ENCODE measurements at regions not wholly inside any gene's neighbourhood (a gene's known extent, or its start where the extent isn't known, plus 50 kb on each side); places are given as distances from the start of the nearest gene placed in this dataset.
"Not testable (repeated sequence)": the region's sequence is repeated elsewhere in the genome, so short reads cannot be mapped to it uniquely, and the experiment has no call there.

DNA sequence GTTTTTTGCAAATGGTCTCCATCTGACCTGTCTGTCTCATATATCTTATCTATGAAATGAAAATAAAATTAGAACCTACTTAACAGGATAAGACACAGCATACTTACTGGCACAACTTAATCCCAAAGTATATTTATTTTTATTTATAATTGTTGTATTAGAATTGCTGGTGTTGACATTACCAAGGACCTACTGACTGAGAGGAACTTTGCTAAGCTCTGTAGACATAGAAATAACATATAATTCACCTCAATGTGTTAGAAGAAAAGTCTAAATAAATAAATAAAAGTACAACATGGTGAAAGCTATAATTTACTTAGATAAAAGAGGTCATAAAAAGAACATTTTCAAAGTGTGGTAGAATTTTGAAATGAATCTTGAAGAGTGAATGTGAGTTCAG, 1650.5 kb upstream of the NUDT12 start:
- no peak for DNase-seq (ENCODE audit: low spot score)

DNA sequence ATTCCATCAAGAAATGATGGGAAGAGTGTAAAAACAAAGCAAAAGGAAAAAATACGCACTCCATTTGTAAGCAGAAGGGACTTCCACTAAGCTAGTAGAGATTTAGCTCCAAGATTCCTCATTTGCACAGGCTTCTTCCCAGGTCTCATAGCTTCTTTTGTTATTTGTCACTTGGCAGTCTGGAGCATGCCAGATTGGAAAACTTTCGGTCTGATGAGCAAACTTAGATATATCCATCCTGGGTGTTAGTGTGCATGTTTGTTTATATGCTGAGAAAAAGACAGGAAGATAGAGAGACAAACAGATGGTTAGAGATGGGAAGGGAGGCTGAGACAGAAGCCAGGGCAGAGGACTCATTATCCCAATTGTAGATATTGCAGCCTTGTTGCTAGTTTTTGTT, 1644.5 kb upstream of the NUDT12 start:
- DNase-seq (ENCODE audit: low spot score): no peak

DNA sequence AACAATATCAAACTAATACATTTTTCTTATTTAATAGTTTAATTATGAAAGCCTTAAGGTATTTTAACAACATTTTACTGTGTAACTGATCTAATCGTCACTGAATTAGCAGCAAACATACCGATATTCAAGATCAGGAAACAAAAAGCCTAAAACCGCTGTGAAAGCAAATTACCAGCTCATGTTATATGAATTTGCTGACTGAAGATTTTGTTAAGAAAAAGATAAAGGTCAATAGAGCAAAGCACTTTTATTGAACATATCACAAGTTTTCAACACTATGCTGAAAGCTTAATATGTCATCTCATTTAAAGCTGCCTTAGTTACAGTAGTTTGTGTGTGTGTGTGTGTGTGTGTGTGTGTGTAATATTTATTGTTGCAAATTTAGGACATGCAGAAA, 1634.9 kb upstream of the NUDT12 start:
- DNase-seq (ENCODE audit: low spot score): no peak

DNA sequence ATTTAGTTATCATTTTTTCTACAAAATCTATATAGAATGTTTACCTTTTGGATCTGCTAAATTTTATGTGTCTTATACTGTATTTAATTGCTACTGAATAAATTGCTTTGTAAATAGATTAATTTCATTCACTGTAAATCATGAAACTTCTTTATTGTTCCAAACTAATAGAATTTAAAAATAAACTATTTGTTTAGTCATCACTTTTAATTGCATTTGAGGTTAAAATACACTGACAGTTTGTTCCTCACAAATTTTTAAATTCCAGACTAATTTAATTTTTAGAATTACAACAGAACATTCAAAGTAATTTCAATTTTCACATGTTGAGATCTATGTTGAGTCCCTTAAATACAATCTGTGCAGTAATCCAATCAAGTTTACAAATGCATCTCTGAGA, 1633.2 kb upstream of the NUDT12 start:
- DNase-seq (ENCODE audit: low spot score): no peak

DNA sequence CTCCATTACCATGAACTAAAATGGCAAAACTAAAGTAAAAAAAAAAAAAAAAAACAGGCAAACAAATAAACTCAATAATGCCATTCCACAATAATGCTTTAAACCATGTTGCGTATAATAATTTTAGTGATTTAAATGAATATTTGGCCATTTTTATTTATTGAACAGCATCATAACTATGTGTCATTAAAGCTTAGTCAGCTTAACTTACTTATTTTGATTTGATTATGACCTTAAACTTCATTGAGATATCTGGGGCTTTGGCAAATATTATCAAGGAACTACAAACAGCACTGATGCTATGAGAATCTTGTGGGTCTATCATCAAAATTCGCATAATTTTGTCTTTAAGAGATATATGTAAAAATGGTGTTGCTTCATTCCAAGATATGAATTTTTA, 1610.3 kb upstream of the NUDT12 start:
- no peak for DNase-seq (ENCODE audit: low spot score)

DNA sequence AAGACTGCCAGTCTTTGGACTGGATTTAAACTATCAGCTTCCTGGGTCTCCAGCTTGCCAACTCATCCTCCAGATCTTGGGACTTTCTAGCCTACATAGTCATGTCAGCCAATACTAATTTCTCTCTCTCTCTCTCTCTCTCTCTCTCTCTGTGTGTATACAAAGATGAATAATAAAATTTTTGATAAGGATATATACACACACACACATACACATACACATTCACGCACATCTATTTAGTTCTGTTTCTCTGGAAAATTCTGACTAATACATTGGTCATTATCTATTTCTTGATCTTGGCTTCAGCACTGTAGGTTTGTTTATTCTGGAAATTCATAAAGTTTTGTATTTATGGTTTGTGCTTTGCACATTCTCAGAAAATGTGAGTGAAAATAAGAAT, 1606.2 kb upstream of the NUDT12 start:
- DNase-seq (ENCODE audit: low spot score): no peak

DNA sequence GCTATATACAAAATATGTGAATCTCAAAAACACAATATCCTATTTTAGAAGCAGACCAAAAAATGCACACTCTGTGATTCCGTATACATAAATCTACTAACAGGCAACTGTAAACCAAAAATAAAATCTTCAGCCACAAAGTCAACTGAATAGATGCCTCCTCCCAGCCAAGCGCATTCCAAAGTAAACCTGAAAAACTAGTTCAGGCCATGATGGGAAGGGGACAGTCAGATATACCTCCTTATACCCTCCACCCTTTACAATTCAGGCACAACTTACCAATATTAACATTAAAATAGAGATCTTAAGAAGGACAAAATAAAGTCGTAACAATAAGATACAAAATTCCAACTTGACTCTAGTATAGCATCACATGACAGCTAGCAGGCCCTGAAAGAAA, 1604.5 kb upstream of the NUDT12 start:
- no peak for DNase-seq (ENCODE audit: low spot score)

DNA sequence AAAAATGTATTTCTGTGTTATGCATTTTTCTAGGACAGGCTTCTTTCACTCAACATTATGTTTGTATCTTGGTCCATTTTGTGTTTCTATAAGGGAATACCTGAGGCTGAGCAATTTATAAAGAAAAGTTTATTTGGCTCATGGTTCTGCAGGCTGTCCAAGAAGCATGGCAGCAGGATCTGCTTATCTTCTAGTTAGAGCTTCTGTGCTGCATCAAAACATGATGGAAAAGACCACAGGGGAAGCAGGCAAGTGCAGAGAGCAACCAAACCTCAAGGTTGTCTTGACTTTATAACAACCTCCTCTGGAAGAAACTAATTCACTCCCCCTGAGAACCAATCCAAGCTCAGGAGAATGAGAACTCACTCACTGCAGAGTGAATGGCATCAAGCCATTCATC, 1601.0 kb upstream of the NUDT12 start:
- no peak for DNase-seq (ENCODE audit: low spot score)

DNA sequence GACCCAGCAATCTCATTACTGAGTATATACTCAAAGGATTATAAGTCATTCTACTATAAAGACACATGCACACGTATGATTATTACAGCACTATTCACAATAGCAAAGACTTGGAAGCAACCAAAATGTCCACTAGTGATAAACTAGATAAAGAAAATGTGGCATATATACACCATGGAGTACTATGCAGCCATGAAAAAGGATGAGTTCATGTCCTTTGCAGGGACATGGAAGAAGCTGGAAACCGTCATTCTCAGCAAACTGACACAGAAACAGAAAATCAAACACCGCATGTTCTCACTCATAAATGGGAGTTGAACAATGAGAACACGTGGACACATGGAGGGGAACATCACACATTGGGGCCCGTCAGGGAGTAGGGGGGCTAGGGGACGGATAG, 1600.0 kb upstream of the NUDT12 start:
- not testable (repeated sequence) for DNase-seq (ENCODE audit: low spot score)

DNA sequence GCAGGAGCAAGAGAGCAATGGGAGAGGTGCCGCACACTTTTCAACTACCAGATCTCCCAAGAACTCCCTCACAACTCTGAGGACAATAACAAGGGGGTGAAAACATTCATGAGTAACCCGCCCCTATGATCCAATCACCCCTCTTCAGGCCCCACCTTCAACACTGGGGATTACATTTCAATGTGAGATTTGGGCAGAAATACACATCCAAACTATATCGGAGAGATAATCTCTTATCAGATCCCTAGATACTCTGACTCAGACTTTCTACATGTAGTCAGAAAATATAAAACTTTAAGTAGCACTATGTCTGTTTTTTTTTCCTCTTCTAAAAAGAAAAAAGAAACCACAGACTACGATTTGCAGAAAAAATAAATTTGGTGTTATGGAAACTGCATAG, 1595.9 kb upstream of the NUDT12 start:
- DNase-seq (ENCODE audit: low spot score): no peak

DNA sequence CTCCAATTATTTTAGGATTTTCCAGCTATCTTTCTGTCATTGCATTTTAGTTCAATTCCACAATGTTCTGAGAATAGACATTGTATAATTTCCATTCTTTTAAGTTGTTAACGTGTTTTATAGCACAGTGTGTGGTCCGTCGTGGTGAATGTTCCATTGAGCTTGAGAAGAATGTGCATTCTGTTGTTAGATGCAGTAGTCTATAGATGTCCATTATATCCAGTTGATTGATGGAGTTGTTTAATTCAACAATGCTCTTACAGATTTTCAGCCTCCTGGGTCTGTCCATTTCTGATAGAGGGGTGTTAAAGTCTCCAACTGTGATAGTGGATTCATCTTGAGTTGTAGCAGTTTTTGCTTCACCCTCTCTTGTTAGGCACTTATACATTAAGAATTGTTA, 1587.7 kb upstream of the NUDT12 start:
- no peak for DNase-seq (ENCODE audit: low spot score)

DNA sequence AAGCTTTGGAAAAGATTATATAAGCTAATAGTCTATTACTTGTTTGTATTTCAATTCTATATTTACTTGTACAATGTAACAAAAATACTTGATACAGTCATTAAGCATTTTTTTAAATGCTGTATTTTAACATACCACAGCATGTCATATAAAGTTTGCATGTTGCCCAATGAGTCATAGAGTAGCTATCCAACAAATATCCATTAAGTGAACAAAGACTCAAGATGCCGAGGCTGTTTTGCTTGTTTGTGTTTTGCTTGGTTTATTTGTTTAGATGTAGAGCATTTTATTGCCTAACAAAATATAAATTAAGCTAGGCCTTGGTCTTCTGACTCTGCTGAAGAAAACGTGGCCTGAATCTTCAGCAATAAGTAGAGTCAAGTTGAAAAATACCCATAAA, 1584.3 kb upstream of the NUDT12 start:
- no peak for DNase-seq (ENCODE audit: low spot score)

DNA sequence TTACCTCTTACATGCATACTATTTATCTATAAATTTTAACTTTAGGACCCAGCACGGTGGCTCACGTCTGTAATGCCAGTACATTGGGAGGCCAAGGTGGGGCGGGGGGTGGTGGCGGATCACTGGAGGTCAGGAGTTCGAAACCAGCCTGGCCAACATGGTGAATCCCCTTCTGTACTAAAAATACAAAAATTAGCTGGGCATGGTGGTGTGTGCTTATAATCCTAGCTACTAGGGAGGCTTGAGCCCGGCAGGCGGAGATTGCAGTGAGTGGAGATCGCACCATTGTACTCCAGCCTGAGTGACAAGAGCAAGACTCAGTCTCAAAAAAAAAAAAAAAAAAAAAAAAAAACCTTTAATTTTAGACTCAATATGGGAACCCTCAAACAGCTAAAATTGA, 1582.6 kb upstream of the NUDT12 start:
- DNase-seq (ENCODE audit: low spot score): no peak

DNA sequence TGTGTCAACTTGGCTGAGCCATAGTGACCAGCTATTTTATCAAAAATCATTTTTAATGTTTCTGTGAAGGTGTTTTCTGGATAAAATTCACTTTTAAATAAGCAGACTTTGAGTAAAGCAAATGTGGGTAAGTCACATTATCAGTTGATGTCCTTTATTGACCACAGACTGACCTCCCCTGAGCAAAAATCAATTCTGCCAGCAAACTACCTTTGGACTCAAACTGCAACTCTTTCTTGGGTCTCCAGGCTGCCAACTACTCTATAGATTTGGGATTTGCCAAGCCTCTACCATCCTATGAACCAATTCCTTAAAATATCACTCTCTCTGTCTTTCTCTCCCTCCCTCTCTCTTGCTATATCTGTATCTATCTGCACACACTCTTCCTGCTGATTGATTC, 1571.7 kb upstream of the NUDT12 start:
- no peak for DNase-seq (ENCODE audit: low spot score)

DNA sequence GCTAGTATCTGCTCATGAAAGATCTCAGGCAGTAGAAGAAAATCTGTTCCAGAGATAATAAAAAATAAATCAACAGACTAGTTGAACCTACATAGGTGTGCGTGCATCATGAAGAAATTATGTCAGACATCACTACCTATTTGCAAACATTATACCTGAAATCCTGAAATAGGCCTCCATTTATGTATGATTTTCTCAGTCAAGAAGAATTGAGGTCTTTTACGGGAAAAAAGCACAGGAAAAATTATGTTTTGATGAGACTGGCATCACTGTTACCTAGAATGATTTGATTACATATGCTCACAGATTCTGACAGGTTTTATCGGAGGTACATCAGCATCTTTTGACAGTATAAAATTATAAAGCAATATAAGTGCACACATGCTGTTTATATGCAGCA, 1570.5 kb upstream of the NUDT12 start:
- DNase-seq (ENCODE audit: low spot score): no peak

DNA sequence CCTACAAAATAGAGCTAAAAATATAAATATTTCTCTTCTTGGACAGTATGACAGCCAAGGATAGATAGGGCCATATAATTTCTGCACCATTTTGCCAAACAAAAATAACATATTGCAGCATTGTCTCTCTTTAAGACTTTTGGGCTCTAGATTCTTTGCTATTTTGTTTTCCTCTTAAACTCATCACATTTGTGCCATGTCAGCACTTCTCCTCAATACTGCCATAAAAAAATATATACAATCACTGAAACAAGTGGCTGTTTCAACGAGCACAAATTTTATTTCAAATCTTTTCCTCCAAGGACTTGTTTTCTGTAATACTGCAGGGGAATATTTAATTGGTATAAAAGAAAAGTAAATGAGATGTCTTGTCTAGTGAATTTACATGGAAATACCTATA, 1570.0 kb upstream of the NUDT12 start:
- DNase-seq (ENCODE audit: low spot score): no peak

DNA sequence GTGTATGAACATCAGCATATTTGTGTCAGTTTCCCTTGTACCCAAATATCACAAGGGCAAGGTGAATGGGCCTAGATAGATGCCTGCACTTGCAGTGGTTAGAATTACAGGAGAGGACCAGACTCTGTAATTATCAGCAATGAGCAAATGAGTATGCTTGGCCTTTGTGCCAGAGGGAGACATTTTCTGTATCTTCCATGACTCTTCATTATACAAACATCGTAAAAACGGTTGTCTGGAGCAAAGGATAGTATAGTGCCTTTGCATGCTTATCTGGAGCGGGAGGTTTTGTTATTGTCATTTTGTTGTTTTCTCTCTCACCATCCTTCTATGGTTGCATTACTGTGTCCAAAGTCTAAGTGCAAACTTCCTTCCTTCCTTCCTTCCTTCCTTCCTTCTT, 1568.5 kb upstream of the NUDT12 start:
- DNase-seq (ENCODE audit: low spot score): no peak

DNA sequence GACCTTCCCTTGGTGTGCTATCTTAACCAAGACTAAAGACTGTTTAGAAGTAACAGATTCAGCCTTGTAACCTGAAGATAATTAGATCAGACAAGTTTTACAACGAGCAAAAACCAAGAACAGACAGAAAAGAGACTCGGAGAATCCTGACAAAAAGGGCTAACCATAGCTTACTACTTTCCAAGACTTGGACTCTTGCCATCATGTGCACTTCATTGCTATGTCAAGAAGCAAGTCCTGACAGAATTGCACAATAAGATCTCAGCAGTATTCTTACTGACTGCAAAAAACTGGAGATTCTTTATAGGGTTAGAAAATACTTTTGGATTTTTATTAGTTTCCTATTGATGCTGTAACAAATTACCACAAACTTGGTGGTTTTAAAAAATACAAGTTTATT, 1539.0 kb upstream of the NUDT12 start:
- no peak for DNase-seq (ENCODE audit: low spot score)

DNA sequence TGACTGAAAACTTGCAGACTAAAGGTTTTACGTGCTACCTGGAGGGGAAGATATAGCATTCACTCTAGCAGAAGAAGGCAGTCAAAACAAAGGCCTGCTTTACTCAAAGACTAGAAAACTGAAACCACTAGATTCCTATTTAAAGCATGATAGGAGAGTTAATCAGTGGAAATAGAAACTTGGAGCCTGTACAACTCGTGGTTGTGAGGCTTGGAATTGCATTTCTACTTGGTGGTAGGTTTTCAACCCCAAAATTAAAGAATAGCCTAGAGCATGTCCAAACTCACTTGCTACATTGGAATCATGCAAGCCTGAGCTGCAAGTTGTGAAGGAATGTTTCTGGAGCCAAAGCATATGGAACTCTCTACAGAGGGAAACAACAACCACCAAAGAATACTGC, 1526.4 kb upstream of the NUDT12 start:
- no peak for DNase-seq (ENCODE audit: low spot score)

DNA sequence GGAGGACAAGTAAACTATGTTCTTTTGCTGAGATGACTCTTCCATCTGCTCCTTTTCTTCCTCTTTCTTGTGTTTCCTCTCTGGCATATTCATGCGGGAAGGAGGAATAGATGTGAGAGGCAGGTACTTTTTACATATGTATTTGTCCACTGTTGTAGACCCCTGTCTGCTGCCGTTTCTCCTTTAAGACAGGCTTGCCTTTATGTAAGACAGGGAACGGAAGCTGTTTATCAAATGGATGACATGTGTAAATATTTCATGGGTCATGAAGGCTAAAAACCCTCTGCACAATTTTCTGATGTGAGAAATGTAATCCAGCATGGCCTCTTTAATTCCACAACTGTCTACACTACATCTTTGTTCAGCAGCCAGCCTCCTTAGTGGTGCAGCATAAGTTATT, 1525.5 kb upstream of the NUDT12 start:
- DNase-seq (ENCODE audit: low spot score): no peak

DNA sequence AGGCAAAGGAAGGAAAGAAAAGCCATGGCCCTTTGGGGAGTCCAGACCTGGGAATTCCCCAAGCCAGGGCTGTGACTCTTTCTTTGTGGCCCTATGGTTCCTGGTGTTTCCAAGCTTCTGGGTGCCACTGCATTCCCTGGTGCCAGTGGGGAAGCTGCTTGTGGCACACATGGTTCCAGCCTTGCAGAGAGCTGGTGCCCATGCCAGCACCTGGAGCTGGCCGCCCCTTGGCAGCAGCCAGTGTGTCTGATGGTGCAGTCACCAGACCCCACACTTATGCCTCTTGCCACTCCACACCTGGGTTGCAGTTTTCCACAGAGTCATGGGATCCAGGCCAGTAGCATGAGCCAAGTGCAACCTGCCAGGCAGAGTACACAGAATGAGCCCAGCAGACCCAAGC, 1495.3 kb upstream of the NUDT12 start:
- no peak for DNase-seq (ENCODE audit: low spot score)

DNA sequence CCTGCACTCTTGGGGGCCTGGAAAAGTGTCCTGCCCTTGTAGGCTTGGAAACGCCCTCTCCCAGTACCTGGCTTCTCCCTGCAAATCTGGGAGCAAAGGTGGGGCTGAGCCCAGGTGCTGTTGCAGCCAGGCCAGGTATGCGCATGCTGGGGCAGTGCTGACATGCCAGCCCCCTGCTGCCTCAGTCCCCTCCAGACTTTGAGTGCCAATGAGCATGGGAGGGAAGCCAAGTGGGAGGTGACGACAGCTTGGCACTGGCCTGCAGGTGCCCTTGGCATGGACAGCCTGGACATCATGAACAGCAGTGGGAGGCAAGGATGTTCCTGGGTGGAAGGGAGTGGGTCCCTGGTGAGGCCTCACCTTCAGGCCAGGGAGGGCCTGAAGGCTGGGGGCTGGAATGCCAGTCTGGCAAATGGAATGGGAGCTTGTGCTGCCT, 1494.4 kb upstream of the NUDT12 start:
- DNase-seq (ENCODE audit: low spot score): no peak

DNA sequence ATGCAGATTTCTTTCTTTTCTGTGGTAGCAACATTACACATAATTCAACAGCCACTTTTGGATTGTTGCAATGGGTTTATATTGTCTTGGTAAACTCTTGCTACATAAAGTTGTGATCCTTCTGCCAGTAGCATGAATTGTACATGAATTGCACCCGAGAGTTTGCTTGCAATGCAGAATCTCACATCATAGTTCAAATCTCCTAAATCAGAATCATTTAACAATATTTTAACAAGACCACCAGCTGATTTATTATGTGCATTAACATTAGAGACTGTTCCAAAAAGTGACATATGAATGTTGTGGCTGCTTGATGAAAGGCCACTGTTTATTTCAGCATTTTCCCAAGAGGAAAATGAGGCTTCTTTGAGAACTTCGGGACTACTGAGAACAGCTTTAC, 1491.8 kb upstream of the NUDT12 start:
- no peak for DNase-seq (ENCODE audit: low spot score)

DNA sequence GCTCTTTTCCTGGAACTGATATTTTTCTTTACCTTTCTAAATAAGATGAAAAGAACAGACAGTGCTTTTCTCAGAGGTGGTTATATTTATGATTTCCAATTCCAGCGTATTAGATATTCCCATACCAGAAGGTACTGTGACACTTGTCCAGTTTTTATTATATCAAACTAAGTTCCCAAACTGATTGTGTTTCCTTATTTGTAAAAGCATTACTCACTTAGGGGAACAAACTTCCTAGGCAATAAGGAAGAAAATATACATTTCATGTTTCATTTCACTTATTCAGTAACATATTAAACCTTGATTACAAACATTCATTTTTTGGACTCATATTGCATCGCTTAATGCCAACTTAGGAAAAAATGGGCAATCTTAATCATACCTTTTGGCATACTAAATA, 1480.0 kb upstream of the NUDT12 start:
- DNase-seq (ENCODE audit: low spot score): no peak

DNA sequence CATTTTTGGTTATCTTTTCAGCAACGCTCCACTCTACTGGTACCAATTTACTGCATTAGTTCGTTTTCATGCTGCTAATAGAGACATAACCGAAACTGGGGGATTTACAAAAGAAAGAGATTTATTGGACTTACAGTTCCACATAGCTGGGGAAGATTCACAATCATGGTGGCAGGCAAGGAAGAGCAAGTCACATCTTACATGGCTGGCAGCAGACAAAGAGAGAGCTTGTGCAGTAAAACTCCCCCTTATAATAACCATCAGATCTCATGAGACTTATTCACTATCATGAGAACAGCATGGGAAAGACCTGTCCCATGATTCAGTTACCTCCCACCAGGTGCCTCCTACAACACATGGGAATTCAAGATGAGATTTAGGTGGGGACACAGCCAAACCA, 1474.2 kb upstream of the NUDT12 start:
- DNase-seq (ENCODE audit: low spot score): not testable (repeated sequence)

DNA sequence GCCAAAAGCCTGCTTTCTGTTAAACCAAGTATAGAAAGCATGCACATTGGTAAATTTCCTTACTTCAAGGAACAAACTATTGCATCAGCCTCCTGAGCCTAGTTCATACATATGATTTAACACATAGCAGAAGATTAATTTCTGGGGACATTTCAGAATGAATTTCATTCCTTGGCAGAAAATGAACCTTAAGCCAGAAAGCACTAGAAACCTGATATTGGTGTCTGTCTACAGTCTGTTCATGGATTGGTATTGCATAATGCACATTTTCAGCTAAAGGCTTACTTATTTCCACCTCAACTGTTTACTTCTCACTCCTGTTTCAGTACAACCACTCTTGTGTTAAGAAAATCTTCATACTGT, 1471.8 kb upstream of the NUDT12 start:
- DNase-seq (ENCODE audit: low spot score): no peak
